ENCODE measurements at regions not wholly inside any gene's neighbourhood (a gene's known extent, or its start where the extent isn't known, plus 50 kb on each side); places are given as distances from the start of the nearest gene placed in this dataset.

DNA sequence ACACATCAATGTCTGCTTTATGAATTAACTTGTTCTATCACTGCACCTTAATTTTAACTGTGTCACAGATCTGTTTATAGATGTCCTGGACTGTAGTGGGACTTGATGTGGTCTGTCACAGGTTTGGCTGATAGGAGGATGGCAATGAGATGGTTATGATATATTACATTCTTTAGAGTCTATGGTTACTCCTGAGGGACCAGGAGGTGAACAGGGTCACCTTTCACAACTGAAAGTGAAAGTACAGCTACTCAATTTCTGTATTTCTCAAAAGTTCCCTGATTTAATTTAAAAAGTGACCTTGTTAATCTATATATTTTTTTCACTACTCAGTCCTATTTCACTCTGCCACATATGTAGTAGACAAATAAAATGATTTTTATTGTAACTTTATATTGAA is 1284.1 kb upstream of the GYPC start:
- no peak for TF ChIP-seq NFRKB (IDR thresholded peaks at IDR 0.05)
- no peak for TF ChIP-seq TARDBP (IDR thresholded peaks at IDR 0.05)
- no peak for TF ChIP-seq FOXM1 (IDR thresholded peaks at IDR 0.05; ENCODE audit: borderline replicate concordance)
- no peak for TF ChIP-seq FOXA1 (IDR thresholded peaks at IDR 0.05)
- no peak for TF ChIP-seq ZNF384 (IDR thresholded peaks at IDR 0.05)
- TF ChIP-seq LEF1 (IDR thresholded peaks at IDR 0.05; ENCODE audit: borderline replicate concordance): no peak
- TF ChIP-seq SP1 (IDR thresholded peaks at IDR 0.05): no peak
- no peak for TF ChIP-seq HDGF (IDR thresholded peaks at IDR 0.05; ENCODE audit: borderline replicate concordance)
- no peak for TF ChIP-seq BHLHE40 (IDR thresholded peaks at IDR 0.05; ENCODE audit: borderline replicate concordance)
- no peak for TF ChIP-seq ELF4 (IDR thresholded peaks at IDR 0.05)

Measured in HEK293T (cell line).